Superior temporal gyrus (tissue), 1 donor: ENCODE measurements at regions not wholly inside any gene's neighbourhood (a gene's known extent, or its start where the extent isn't known, plus 50 kb on each side); places are given as distances from the start of the nearest gene placed in this dataset.
A peak's percentile ranks its signal among the peaks of the same experiment; 100 is the strongest.

Source experiments
- DNase-seq: peaks from one replicate; pipeline ENCODE4 v3.0.0-alpha.2; 2016; ENCODE audit errors: extremely low spot score

DNA sequence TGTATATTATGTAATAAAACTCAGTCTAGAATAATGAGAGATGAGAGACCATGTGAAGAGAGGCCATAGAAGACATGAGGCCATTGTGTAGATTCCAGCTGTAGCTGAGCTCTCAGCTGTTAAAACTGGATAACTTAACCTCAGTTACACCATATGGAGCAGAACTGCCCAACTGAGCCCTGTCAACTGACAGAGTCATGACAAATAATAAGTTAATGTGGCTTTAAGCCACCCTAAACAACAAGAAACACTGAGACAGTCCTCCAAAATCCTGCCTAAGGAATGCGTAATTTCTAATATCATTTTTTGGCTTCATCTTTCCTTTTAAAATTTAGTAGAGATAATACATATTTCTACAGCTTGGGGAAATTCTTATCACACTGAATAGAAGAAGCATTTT is 580.0 kb upstream of the RGS18 start:
- DNase-seq: no peak

DNA sequence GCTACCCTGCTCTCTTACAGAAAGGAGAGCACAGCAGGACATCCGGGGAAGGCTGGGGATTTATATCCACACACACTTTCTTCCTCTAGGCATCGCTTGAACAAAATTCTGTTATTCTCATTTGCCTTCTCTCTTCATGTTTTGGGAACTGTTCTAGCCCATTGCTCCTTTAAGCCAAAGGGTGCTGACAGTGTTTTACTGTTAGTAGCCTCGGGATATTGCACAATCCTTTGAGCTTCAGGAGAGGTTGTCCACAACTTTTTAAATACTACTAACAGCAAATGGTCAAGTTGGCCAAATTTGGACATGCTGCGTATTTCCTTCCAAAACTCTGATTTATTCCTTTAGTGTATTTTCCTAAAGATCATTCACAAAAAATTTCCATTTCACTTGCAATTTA is 579.2 kb upstream of the RGS18 start:
- DNase-seq: no peak

DNA sequence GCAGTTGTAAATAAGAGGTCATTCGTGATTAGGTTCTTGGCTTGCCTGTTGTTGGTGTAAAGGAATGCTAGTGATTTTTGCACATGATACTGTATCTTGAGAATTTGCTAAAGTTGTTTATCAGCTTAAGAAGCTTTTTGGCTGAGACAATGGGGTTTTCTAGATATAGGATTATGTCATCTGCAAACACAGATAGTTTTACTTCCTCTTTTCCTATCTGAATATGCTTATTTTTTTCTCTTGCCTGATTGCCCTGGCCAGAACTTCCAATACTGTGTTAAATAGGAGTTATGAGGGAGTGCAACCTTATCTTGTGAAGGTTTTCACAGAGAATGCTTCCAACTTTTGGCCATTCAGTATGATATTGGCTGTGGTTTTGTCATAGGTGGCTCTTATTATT is 576.1 kb upstream of the RGS18 start:
- DNase-seq: no peak

DNA sequence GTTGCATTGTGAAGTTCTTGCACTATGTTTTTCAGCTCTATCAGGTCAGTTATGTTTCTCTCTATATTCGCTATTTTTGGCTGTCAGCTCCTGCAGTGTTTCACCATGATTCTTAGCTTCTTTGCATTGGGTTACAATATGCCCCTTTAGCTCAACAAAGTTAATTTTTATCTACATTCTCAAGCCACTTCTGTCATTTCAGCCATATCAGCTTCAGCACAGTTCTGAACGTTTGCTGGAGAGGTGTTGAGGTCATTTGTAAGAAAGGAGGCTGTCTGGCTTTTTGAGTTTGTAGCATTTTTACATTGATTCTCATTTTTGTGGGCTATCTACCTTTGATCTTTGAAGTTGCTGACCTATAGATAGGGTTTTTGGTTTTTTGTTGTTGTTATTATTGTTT is 573.2 kb upstream of the RGS18 start:
- no peak for DNase-seq

DNA sequence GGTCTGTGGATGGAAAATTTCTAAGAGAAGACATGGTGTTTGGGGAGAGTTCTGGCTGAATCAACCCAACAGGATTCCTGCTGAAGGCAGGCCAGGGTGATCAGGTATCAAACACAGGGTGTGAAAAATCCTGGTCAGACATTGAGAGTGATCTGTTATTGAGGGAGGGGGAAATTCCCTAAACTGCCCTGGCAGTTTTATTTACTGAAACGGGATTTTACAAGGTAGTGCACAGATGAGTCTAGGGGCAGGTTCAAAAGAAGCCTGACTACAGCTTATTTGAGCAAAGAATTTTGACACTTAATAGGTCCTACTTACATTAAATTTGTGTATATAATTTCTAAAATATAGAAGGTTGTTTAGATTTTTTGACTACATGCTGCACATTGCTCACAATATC is 569.4 kb upstream of the RGS18 start:
- no peak for DNase-seq

DNA sequence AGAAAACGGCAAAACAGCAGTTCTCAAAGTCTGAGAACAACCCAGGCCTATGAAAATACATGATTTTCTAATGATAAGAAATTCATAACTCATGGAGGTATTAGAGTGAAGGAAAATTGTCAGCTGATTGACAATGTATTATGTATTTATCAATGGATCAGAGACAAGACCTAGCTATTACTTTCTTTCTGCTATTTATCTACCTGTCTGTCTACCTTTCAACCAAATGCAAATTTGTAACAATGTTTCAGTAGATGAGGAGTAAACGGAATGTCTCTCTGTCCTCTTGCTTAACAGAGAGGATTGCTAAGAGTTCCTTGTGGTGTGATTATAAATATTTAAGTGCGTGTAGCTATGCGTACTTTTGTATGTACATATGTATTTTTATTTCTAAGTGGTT is 568.7 kb upstream of the RGS18 start:
- no peak for DNase-seq

DNA sequence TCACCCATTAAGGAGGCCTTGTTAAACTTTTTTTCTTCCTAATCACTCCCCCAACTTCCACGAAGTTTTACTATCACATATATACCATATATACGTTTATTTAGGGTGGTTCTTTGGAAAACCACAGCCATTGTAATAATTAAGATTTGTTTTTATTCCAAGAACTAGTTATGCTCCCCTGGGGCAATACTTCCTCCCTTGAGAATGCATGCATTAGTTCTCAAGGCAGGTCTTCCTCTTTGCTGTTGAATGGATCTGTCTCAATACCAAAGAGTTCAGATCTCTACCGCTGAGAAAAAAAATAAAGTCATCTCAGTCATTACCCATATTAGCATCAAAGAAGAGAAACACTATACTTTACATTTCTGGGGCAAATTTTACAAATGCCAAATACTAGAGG is 567.7 kb upstream of the RGS18 start:
- no peak for DNase-seq

DNA sequence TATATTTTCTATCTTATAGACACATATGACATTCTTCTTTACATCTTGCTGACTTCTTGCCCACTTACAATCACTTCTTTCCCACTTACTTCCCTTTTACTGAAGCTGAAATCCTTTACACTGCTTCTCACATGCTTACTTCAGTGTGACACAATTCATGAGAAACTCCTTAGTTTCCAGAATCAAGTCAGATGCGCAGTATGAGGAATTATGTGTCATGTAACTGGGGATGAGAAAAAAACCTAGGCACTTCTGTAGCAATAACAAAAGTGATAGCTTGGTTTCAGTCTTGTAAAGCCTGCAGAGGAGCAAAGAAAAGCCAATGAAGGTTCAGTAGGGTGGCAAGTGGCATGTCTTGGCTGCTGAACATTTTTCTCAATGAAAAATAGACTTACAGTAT is 566.2 kb upstream of the RGS18 start:
- DNase-seq: no peak

DNA sequence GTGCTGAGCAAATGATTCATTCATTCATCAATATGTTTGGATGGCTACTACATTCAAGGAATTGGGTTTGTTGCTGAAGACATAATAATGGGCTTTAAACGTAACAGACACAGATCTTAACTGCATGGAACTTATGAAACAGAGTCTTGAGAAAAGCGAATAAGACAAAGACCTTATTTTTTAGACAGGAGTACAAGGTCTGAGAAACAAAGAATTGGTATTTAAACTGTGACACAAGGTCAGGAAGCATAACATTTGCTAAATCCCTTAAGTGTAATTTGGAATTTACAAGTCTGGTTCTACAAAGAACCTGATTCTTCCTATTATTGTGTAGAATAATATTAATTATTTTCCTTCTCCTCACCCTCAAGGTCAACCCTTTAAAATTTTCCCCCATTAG is 565.4 kb upstream of the RGS18 start:
- DNase-seq: no peak

DNA sequence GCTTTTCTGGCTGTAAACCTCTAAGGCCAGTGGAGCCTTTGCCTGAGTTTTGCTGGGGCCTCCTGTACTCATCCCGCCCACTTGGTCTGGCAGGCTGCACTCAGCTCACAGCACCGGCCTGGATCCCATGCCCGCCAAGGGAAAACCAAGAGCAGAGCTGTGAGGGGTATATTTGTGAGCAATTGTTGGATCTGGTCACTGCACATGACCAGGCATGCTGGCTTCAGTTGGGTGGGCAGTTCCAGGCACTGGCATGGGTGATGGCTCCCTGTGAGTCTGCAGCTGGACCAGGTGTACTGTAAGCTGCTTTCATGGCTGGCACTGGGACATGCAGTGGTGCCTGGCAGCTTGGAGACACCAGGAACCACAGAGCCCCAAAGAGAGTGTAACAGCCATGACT is 563.1 kb upstream of the RGS18 start:
- DNase-seq: no peak

DNA sequence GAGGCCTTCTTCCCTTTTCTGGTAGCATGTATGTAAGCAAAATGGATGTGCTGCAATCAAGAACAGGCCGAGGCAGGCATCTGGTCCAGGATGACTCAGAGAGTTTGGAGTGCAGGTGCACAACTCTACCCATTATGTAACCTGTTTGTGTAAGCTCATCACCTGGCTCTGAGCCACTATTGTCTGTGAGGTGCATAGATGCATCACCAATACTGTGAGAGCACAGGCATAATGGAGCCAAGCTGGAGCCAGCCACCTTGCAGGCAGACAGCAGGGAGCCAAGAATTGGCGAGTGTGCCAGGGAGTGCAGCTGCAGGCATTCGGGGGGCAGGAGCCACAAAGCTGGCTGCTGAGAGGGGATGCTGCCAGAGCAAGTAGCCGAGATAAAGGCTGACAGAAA is 549.9 kb upstream of the RGS18 start:
- no peak for DNase-seq

DNA sequence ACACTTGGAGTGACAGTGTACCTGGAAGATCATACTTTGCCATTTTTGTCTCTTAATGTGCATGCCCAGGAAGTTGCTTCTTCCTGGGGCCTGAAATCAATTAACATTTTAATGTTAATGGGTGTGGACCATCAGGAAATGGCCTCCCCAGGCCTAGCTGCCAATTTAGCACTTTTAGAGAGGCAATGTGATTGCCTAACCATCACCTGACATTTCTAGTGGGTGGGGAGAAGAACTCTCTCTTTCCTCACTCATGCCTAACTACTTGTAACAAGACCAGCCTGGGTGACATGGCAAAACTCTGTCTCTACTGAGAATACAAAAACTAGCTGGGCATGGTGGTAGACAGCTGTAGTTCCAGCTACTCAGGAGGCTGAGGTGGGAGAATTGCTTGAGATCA is 549.0 kb upstream of the RGS18 start:
- DNase-seq: no peak

DNA sequence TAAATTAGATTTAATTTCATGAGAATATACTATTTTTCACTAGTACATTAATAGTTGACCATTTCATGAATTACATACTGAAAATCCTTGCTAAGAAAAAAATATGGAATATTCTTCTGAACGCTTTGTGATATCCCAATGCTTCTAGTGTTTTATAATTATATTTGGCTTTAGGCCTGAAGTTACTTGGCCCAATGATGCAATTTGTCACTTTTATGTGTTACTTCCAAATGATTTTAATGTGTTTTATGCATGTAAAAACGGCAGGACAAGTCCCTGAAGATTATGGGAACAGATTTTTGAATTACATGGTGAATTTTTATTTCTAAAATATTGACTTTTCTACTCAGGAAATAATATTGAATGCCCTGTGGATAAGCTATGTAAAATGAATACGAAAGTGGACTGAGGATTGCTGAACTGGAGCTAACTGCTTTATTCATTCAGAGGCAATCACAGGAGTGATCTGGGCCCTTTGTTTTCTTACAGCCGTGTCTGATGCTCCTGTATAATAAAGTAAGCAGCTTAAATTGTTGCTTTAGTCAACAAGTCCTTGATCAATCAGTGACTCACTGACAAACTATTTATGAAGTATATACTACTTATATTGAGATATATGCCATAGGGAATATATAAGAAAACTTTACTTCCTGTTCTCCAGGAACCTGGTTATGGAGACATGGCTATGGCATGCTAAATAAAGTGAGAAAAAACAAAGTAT is 543.0 kb upstream of the RGS18 start:
- DNase-seq: no peak

DNA sequence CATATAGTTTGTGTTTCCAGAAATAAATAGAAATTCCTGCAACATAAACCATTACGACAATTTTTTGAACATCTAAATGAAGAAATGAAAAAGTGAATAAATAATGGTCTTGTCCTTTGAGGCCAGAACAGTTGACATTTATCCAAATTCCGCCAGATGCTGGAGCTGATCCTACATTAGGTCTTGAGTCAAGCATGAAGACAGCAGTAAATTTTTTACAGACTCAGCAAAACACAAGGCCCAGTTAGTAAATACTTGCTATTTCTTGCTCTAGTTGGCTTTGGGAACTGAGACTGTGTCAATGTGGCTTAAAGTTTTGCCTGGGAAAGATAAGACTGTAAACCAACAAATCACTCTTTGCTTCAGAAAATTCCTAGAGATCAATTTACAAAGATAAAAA is 540.1 kb upstream of the RGS18 start:
- no peak for DNase-seq

DNA sequence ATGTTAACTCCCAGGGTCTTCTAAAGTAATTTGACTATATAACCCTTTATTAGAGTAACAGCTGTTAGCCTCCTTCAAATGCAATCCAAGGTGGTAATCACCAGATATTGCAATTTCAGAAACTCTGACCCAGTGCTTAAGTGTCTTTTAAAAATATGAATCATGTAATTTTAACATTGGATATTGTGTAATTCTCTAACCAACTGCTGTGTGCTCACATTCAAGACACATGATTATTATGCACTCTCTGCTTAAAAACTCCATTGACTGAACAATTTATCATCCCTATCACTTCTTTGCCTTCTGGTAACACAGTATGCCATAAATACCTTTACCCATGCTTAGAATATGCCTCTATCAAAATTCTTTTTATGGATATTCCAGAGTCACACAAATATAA is 537.4 kb upstream of the RGS18 start:
- no peak for DNase-seq

DNA sequence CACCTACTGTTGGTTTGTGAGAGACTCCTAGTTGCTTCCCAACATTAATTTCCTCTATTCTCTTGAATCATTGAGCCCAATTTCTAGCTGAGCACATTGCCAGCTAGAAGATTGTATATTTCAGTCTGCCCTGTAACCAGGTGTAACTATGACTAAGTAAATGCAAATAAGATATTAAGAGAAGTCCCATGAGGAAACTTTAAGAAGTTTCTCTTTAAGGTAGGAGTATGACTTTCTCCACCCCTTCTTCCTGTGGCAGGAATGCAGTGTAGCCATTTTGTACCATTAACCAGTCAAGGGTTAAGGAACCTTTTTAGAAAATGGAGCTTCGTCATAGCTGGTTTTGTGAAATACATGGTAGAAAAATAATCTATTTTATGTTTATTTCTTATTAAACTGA is 534.2 kb upstream of the RGS18 start:
- no peak for DNase-seq

DNA sequence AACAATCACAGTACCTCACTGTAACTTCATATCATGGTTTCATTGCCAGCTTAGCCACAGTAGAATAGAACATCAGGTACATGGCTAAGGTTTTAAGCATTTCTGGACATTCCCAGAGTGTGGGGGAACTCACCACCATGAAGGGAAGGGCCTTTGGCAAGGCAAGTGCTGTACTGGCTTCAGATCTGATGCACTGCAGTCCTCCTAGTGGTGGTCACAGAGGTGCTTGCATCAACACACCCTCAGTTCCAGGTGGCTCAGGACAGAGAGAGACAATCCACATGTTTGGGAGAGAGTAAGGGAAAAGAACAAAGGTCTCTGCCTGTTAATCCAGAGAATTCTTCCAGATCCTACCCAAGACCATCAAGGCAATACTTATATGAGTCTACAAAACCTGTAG is 528.4 kb upstream of the RGS18 start:
- no peak for DNase-seq

DNA sequence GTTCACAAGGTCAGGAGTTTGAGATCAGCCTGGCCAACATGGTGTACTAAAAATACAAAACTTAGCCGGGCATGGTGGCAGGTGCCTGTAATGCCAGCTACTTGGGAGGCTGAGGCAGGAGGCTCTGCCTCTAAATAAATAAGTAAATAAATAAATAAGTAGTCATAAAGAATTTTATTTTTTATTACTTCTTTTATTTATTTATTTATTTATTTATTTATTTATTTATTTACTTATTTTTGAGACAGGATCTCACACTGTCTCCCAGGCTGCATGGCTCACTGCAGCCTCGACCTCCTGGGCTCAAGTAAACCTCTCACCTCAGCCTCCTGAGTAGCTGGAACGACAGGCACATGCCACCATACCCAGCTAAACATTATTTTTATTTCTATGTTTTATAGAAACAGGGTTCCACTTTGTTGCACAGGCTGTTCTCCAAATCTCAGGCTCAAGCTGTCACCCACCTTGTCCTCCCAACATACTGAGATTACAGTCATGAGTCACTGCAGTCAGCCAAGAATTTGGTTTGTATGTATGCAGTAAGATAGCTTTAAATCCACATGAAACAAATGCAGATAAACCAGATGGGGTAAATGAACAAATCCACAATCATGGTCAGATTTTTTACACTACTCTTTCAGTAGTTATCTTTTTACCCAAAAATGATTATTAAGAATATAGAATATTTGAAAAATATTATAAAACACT is 523.3 kb upstream of the RGS18 start:
- DNase-seq: no peak

DNA sequence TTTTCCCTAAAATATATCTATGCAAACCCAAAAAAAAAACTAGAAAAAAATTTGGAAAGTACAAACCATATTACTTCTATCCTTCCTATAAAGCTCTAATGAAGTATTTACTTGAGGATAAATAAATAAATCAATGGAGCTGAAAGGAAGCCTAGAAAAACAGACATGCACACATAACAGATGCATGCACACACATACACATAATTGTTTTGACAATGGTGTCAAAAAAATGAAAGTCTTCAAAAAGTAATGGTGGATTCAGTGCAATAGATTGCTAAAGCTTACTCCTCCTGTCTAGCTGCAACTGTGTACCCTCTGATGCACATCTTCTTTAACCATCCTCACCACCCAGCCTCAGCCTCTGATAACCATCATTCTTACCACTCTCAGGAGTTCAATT is 521.9 kb upstream of the RGS18 start:
- no peak for DNase-seq

DNA sequence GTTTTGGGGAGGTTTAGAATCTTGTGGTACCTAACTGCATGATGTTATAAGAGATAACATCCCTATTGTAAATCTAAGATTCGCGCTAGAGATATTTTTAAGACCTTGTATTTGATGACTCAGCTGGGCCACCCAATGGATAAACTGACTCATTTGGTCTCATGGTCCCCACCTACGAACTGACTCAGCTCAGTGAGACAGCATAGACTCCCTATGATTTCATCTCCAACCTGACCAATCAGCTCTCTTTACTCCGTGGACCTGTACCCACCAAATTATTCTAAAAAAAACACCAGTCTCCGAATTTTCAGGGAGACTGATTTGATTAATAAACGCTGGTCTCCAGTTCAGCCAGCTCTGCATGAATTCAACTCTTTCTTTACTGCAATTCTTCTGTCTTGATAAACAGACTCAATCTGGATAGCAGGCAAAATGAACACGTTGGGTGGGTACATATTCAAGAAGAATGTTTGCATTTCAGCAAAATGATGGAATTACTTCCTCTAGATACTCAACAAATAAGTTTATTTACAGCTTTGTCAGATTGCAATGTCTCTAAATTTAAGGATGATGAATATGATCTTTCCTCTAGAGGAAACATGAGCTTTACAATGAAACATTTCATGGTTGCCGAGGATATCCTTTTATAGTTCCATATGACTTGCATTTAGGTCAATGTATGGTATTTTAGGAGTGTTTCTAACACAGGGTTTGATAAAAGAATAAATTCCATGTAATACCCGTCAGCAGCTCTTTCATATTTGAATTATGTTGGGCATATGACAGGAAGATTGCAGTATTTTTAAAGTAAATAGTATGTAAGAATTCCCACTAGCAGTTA is 516.6 kb upstream of the RGS18 start:
- DNase-seq: peak; percentile 56

DNA sequence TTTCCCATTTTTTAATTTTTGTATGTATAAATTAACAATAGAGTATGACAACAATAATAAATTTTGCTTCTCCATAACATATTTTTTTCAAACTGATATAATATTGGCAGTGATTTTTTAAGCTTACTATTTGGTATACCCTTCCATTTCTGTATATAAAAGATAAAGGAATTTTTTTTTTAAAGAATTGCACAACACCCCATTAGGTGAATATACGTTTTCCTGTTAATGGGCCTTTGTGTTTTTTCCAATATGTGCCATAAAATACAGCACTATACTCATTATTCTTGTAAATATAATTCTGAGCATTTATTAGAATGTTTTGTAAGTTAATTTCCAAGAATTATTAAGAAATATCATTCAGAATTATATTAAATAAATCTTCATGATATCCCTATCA is 515.2 kb upstream of the RGS18 start:
- no peak for DNase-seq

DNA sequence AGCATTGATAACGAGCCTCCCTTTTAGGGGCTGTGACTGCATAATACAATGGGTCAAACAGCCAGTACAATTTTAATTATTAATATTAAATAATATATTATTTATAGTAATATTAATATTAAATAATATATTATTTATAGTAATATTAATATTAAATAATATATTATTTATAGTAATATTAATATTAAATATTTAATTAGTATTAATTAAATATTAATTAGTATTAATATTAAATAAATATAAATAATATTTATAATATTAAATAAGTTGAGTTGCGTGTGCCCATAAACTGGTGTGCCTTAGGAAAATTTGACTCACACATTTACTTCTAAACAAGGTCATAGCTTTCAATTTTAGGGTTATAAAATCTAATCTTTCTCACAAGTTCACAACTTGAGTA is 509.3 kb upstream of the RGS18 start:
- DNase-seq: no peak

DNA sequence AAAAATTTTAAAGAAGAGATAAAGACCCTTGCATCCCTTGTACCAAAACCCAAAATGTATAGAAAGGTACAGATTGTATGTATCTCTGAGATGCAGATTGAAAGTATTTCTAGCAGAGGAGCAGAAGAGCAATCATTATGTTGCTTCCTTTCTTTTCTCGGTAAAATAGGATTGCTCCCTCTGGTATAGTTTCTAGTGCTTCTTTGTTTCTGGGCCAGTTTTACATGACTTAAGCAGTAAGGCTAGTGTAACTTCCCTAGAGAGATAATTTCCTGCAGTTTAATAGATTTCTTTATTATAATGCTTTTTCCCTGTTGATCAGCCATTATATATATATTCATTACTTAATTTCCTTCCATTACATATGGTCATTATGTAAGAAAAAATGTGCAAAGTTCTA is 496.2 kb upstream of the RGS18 start:
- DNase-seq: no peak
